ENCODE measurements at regions not wholly inside any gene's neighbourhood (a gene's known extent, or its start where the extent isn't known, plus 50 kb on each side); places are given as distances from the start of the nearest gene placed in this dataset.

- Histone ChIP-seq H3K27me3 (no peaks in the 10 kb centered on the region), H3K4me3 (no peak overlapping the region), H3K36me3 (no peaks in the 10 kb centered on the region), H3K9me3 (no peaks in the 10 kb centered on the region), H3K27ac (no peak overlapping the region), H3K4me1 (no peaks in the 10 kb centered on the region)
- intact Hi-C loops (cut with DNase I; ENCODE audit: low total_unique reads), result no loop called here
- no peak for DNase-seq
- TF ChIP-seq POLR2A (IDR thresholded peaks at IDR 0.05), result no peak
- no peak for TF ChIP-seq CTCF (IDR thresholded peaks at IDR 0.05)
Measured at GRCh38 chr6:165775721-165776120, 112.7 kb upstream of the PDE10A start.

GRCh38 chr6:165774903-165775601, 112.0 kb upstream of the PDE10A start:
- no peak overlapping the region for H3K27ac ChIP-seq
- intact Hi-C loops (cut with DNase I; ENCODE audit: low total_unique reads), result no loop called here
- TF ChIP-seq CTCF (IDR thresholded peaks at IDR 0.05), result no peak
- TF ChIP-seq POLR2A (IDR thresholded peaks at IDR 0.05), result no peak
- H3K4me3 ChIP-seq, result no peak overlapping the region
- peak in 1 of 2 donors; percentile 28 for DNase-seq
- no peaks in the 10 kb centered on the region for H3K4me1 ChIP-seq
- H3K9me3 ChIP-seq, result no peaks in the 10 kb centered on the region
- no peaks in the 10 kb centered on the region for H3K27me3 ChIP-seq
- no peaks in the 10 kb centered on the region for H3K36me3 ChIP-seq

GRCh38 chr6:165770397-165771082, 107.5 kb upstream of the PDE10A start:
- Histone ChIP-seq H3K4me1 (no peaks in the 10 kb centered on the region), H3K9me3 (no peaks in the 10 kb centered on the region), H3K36me3 (no peaks in the 10 kb centered on the region), H3K27me3 (no peaks in the 10 kb centered on the region), H3K27ac (no peak overlapping the region), H3K4me3 (no peak overlapping the region)
- intact Hi-C loops (cut with DNase I; ENCODE audit: low total_unique reads), result no loop called here
- TF ChIP-seq CTCF (IDR thresholded peaks at IDR 0.05) (no peak), POLR2A (IDR thresholded peaks at IDR 0.05) (no peak)
- DNase-seq, result no peak

- intact Hi-C loops (cut with DNase I; ENCODE audit: low total_unique reads), result no loop called here
- Histone ChIP-seq H3K27ac (no peak overlapping the region), H3K4me3 (no peak overlapping the region), H3K27me3 (no peaks in the 10 kb centered on the region), H3K36me3 (no peaks in the 10 kb centered on the region), H3K4me1 (no peaks in the 10 kb centered on the region), H3K9me3 (no peaks in the 10 kb centered on the region)
- DNase-seq, result no peak
- TF ChIP-seq POLR2A (IDR thresholded peaks at IDR 0.05), result no peak
- TF ChIP-seq CTCF (IDR thresholded peaks at IDR 0.05), result no peak
Measured at GRCh38 chr6:165769884-165770283, 106.8 kb upstream of the PDE10A start.

- intact Hi-C loops (cut with DNase I; ENCODE audit: low total_unique reads), result no loop called here
- Histone ChIP-seq H3K27me3 (no peaks in the 10 kb centered on the region), H3K36me3 (no peaks in the 10 kb centered on the region), H3K4me3 (no peak overlapping the region), H3K9me3 (no peaks in the 10 kb centered on the region), H3K4me1 (no peaks in the 10 kb centered on the region), H3K27ac (no peak overlapping the region)
- TF ChIP-seq CTCF (IDR thresholded peaks at IDR 0.05), result no peak
- no peak for TF ChIP-seq POLR2A (IDR thresholded peaks at IDR 0.05)
- no peak for DNase-seq
Measured at GRCh38 chr6:165769401-165769800, 106.4 kb upstream of the PDE10A start.

Data from uterus (tissue), 3 donors.